ENCODE measurements at regions not wholly inside any gene's neighbourhood (a gene's known extent, or its start where the extent isn't known, plus 50 kb on each side); places are given as distances from the start of the nearest gene placed in this dataset.

GRCh38 chr19:31940396-31940795 lies 405.0 kb upstream of the ZNF507 start:
- TF ChIP-seq CTCF (conservative IDR thresholded peaks at IDR 0.05; ENCODE audit: low read depth, low read length) (no peak), POLR2A (IDR thresholded peaks at IDR 0.05; ENCODE audit: low read depth, low read length) (no peak), SMC3 (IDR thresholded peaks at IDR 0.05; ENCODE audit: low read depth, low read length) (no peak), ELK1 (IDR thresholded peaks at IDR 0.05; ENCODE audit: borderline replicate concordance, low read depth, low read length) (no peak)

All from IMR-90 (cell line).